ENCODE measurements at regions not wholly inside any gene's neighbourhood (a gene's known extent, or its start where the extent isn't known, plus 50 kb on each side); places are given as distances from the start of the nearest gene placed in this dataset.
"Not testable (repeated sequence)": the region's sequence is repeated elsewhere in the genome, so short reads cannot be mapped to it uniquely, and the experiment has no call there.

DNA sequence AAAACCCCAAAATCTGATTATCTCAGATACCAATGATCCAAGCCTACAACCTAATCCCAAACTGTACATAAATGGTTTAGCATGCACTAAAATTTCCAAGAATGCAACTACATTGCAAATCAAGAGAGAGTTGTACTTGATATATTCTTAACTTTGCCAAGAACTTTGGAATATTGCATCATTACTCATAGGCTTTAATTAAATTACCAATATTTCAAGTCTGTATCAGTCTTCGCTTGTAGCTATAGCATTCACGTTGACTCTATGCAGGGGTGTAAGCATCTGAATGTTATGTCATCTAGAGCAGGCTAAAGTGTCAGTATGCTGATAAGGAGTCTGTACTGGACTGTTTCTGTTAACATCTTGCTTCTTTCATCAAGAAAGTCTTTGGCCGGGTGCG, 56.3 kb downstream of the FOXI3 start:
- DNase-seq (ENCODE audit: low spot score) = no peak

DNA sequence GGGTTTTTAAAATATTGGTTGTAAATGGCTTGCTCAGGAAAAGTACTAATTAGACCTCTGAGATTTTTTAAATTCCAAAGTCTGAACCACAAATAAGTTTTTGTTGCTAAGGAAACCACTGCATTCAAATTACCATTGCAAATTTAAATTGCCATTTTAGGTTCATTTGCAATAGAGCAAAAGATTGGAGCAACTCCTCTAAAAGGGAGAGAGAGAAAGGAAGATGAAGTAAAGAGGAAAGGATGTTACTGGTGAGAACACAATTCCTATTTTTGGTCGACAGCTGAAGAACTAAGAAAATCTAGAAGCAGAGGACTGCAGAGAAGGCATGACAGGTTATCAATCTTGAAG, 74.9 kb downstream of the FOXI3 start:
- no peak for DNase-seq (ENCODE audit: low spot score)

DNA sequence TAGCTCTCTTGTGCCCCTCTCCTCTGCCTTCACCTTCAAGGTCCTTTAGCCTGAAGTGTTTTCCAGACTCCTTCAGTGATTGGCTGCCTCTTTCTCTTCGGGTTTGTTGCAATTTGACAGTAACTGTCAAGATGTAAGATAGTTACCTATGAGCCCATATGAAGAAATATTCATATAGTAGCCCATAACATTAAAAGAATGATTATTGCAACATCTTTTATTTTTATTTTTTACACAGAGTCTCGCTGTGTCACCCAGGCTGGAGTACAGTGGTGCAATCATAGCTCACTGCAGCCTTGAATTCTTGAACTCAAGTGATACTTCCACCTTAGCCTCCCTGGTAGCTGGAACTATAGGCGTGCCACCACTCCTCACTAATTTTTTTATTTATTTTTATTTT, 80.5 kb downstream of the FOXI3 start:
- no peak for DNase-seq (ENCODE audit: low spot score)

DNA sequence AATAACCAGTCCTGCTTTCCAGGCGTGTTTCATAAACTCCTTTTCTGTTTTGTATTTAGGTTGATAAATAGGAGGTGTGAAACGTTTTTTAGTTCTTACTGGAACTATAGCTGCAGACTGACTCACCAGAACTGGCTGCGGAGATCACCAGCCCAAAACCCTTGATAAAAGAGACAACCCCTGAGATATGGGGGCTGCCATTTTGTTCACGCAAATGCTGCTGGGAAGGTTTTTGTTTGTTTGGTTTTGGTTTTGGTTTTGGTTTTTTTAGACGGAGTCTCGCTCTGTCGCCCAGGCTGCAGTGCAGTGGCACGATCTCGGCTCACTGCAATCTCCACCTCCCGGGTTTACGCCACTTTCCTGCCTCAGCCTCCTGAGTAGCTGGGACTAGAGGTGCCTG, 87.1 kb downstream of the FOXI3 start:
- not testable (repeated sequence) for DNase-seq (ENCODE audit: low spot score)

DNA sequence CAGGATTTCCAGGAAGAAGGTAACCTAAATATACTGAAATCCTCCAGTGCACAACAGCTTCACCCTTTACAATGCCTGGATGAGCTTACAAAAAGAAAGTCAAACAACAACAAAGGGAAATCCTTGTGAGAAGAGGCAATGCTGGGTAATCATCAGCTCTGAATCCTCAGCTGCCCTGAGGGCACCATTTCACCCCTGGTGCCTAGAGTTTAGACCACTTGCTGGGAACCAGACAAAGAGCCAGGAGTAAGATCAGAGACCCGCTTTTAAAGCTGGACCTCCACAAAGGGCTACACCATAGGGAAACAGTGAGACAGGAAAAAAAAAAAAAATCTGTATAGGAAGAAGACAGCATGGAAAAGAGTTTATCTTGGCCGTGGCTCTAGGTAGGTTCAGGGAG, 97.0 kb downstream of the FOXI3 start:
- DNase-seq (ENCODE audit: low spot score) = no peak

DNA sequence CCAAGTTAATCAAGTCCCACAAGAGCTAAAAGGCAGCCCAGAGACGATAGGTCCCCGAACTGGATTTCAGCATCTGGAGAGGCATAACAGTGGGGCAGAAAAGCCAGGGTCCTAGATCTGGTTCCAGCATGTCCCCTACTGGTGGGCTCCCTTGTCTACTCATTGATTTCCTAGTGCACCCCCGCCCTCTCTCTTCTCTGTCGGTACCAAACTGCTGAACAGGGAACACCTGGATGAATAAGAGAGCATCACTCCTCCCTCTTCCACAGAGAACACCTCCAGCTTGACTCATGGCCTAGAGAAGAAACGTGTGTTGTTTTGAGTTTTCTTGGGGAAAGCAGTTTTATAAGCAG, 101.3 kb downstream of the FOXI3 start:
- DNase-seq (ENCODE audit: low spot score) = no peak

DNA sequence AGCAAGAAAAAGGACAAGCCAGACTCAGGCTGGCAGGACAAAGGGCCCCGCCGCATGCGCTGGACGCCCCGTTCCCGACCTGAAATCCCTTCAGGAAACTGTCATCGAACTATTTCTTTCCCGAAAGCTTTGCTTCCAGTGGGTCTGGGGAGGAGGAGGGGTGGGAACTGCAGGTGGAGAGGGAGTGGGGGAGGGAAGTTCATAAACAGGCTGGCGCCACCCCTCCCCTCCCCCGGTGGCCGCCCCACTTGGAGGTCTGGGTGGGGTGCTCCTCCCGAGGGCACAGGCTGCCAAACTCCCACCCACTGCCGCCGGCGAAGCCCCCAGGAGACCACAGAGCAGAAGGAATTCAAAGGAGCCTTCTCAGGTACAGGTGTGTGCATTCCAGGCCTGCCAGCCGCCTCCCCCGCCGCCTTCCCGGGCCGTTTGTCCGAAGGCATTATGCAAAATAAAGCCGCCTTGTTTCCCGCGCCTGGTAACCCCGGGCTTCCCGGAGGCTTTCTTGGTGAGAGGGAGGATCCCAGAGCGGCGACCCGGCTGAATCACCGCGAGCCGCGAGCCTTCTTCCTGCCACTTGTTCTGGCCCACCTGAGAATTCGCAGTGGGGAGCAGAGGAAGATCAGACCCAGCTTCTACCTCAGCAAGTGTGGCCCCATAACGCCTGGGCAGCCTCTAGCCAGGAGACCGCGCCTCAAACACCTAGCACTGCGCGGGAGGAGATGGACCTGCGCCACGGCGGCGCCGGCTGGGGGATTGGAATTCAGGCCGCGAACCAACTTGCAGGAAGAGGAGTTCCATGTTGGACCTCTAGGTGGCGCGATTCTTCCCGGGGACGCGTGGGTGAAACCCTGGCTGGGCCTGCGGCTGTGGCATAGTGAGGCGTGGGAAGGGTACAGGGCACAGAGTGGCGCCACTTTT, 101.9 kb downstream of the FOXI3 start:
- peak; percentile 13 for DNase-seq (ENCODE audit: low spot score)

DNA sequence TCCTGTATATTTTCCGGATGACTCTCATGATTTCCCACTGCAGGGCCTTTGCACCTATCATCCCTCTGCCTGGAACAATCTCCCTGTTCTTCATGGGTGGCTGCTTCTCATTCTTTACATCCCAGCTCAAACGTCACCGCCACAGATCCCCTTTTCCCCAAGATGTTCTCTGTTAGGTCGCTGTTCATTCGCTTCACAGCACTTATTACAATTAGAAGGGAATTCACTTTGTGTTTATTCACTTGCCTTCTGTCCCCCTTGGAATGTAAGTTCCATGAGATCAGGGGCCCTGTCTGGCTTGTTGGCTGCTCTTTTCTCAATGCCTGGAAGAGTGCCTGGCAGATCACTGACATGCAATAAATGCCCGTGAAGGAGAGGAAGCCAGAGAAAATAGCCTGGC, 106.7 kb downstream of the FOXI3 start:
- DNase-seq (ENCODE audit: low spot score) = no peak

DNA sequence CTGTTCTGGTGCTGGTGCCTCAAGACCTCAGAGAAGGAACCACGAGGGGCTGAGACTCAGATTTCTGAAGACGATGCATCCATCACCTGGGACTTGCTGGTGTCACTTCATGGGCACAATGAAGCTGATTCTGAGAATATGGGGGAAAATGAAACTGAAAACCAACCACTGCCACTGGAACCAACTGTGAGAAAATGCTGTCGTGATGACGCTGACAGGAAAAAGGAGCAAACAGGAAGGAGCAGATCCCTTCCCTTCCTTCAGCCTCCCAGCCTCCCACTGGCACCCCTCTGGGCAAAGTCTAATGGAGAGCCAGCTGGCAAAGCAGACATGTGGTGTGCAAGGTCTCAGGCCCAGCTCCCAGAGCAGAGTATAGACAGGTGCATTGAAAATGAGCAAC, 109.7 kb downstream of the FOXI3 start:
- DNase-seq (ENCODE audit: low spot score) = no peak

DNA sequence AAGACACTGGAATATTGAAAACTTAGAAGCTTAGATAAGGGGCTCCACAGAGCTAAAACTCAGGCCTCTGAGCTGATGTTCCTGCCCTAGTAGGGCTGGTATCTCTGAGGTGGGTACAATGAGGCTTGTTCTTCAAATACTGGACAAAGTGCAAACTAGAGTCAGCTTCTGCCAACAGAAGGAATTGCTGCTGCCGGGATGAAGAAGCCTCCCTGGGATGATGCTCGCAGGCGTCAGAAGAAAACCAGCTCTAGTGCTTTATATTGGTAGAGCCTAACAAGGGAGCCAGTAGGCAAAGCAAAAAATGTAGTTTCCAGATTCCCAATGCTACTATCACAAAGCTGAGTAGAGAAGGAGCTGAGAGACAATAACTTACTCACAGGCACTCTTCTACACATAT, 118.1 kb downstream of the FOXI3 start:
- no peak for DNase-seq (ENCODE audit: low spot score)

DNA sequence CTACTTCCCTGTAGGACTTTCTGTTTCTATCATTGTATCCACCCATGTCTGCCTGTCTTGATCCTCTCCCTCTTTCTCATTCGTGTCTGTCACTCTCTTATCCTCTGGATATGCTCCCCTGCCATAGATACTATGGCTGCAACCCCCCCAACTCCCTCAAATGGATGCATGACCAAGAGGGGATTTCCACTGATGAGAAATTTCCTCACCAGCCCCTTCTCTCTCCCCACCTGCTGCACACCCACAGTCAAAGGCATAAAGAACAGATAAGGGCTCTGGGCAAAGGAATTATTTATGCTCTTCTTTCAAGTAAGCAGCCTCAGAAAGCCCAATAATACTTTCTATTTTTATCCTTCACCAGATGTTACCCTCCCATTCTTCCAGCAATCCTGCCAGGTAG, 121.3 kb downstream of the FOXI3 start:
- no peak for DNase-seq (ENCODE audit: low spot score)

DNA sequence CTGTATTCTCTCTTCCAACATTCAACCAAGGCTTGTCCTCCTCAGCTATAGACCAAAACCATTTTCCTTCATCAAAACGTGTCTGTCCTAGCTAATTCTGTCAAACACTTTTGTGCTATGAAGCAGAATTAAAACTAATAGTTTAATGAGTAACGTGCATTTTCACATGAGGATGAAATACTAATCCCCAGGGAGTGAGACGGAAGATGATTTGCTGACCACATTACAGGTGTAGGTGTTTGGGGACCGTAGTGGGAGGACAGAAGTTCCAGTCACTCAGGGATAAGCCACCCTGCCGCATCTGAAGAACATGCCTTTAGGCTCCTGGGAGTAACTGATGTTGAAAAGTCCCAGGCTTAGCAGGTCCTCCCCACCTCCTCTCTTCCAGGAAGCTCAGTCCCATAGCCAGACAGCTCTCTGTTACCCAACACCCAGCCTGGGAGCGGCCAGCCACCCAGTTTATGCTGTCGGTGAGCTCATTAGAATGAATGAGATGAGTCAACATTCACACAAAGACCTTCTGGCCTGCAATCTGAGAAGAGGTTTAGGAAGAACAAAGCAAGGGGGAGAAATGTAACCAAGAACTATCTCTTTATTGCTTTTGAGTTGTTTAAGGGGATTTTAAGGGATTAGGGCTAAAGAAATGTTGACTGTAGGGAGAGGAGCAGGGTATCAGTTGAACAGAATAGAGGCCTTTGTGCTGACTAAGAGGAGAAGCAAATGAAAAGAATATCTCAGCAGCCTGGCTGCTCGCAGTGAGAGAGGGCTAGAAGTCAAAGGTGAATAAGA, 122.5 kb downstream of the FOXI3 start:
- DNase-seq (ENCODE audit: low spot score) = no peak

DNA sequence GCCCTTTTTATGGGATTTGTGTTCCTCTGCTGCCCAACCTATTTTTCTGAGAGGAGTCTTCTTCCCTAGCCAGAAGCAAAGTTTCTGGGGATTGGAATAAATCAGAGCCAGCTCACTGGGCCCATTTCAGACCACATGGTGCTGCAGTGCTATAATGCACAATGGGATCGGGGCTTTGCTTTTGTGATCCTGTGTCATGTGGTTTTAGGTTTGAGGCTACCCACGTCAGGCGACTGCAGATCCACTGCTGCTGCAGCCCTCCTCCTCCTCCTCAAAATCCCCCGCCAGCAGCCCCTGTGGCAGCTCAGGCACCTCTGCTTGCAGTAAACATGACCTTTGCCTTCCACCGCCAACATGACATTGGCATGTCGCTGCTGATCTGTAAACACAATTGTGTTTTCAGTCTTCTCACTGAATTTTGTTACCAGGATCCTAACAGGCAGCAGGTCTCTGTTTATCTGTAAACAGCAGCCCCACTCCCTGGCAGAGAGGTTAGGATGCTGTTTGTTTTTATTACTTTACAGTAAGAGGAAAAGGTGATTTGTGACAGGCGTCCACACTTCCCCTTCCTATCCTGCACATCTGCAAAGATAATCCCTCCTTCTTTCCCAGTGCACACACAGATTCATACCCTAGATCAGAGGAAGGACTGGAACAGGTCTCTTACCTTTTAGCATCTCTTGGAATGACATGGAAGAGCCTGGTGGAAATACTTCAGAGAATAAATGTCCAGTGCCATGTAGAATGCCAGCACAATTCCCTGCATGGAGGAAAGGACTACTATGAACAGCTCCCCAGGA, 130.8 kb downstream of the FOXI3 start:
- no peak for DNase-seq (ENCODE audit: low spot score)

DNA sequence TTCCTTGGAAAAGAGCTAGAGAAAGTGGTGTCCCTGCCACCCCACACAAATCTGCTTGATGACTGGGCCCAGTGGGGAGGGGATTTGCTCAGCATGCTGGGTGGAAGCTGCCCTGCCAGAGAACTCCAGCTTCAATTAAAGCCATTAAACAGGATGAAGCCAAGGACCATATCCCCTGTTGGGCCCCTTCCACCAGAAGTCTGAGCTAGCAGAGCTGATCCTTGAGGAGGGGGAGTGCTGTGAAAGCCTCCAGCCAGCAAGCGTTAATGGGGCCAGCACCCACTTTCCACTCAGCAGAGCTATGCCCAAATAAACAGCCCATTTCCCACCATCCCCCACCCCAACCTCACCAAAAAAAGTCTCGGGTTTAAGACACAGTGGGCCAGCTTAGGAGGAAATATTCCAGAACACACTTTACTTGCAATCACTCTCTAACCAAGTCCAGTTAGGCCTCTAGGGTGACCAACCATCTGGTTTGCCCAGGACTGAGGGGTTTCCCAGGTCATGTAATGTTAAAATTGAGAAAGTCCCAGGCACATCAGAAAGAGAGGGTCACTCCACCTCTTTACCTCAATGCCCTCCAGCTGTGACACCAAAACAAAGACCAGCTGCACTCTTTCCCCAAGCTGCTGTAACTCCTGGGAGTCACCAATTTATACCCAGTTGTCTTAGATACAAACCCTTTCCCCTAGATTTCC, 132.3 kb downstream of the FOXI3 start:
- no peak for DNase-seq (ENCODE audit: low spot score)

DNA sequence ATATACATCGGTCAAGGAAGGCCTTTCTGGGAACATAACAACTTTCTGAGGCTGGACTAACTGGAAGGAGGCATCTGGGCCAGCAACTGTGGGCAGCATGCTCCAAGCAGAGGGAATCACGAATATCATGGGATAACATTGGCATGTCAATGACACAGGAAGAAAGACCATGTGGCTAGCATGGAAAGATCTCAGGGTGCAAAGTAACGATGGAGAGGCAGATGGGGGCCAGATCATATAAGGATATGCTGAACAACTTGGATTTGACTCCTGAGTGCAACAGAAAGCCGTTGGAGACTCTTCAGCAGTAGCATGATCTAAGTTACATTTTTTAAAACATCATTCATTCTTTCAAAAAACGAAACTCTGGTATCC, 133.6 kb downstream of the FOXI3 start:
- no peak for DNase-seq (ENCODE audit: low spot score)

DNA sequence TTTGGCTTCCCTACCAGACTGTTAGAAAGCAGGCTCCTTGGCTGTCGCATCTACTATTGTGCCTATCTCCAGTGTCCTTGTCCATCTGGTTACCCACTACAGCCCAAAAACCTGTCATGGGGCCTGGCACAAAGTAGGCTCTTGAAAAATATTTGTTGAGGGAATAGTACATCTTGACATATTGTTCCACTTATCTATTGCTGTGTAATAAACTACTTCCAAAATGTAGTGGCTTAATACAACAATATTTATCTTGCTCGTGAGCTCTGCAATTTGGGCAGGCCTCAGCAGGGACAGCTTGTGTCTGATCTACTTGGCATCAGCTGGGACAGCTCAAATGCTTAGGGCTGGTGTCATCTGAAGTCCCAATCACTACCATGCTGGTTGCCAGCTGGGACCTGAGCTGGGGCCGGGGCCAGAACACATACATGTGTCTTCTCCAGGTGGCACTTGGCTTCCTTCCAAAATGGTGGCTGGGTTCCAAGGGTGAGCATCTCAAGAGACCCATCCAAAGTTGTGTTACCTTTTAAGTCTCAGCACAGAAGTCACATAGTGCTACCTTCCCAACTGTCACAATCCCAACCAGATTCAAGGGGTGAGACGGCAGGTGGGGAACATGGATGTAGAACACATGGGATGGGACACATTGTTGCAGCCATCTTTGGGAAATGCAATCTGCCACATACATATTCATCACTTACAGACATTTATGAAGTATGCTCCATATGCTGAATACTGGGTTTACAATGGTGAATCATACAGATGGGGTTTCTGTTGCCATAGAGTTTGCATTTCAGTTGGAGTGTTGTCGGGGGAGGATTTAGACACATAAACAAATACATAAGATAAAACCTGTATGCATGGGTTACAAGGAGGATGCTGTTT, 134.2 kb downstream of the FOXI3 start:
- DNase-seq (ENCODE audit: low spot score) = no peak

DNA sequence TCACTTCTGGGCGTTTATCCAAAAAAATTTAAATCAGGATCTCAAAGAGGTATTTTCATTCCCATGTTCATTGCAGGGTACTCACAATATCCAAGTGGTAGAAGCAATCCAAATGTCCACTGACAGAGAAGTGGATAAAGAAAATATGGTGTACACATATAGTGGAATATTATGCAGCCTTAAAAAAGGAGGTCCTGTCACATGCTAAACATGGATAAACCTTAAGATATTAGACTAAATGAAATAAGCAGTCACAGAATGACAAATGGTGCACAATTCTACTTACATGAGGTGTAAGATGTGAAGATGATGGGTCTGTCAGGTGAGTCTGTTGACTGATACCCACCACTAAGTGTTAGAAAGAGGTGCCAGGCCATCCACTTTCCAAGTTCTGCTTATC, 140.6 kb downstream of the THNSL2 start:
- no peak for DNase-seq (ENCODE audit: low spot score)

DNA sequence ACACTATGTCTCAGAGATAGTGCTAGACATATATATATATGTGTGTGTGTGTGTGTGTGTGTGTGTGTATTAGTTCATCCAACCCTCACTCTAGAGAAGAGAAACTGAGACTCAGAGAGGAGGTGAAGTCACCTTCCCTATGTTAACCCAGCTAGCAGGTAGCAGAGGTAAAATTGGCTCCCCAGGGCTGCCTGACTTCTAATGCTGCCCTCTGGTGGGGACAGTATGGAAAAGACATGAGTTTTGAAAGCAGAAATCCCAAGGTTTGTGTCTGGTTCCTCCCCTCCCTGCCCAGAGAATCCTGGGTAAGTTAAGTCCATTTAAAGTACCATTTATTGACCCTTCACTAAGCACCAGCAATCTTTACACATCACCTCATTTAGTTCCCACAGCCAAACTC, 137.7 kb downstream of the THNSL2 start:
- DNase-seq (ENCODE audit: low spot score) = peak; percentile 14

DNA sequence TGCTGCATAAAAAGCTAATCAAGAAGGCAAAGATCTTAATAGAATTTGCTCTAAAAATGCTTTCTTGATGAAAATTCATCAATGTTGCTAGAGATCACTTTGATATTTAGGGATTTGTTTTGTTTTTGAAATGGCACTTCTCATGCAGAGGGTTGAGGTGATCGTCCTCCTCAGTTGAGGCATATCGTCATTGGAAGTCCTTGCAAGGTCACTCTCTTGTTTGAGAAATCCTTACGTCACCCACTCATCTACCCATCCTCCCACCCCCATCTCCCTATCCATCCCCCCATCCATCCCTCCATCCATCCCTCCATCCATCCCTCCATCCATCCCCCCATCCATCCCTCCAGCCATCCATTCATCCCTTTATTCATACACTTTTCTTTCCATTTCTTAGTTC, 133.7 kb downstream of the THNSL2 start:
- no peak for DNase-seq (ENCODE audit: low spot score)

DNA sequence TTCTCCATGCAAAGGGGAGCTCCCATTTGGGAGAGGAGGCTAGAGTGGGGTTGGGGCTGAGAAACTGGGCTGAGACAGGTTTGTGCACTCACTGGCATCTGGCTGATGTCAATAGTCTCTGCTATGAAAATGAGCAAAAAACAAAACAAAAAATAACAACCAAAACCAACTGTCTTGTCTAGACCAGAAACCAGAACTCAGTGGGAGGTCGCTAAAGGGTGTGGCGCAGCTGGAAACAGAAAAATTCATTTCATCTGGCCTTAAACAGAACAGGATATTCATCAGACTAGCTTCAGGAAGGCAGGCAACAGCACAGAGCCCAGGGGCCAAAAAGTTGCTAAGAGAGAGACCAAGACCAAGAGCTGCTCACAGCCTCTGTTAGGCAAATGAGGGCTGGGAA, 126.1 kb downstream of the THNSL2 start:
- no peak for DNase-seq (ENCODE audit: low spot score)

Measured in AG08395 (cell line).